Thoracic aorta (tissue), 2 donors: ENCODE measurements at regions not wholly inside any gene's neighbourhood (a gene's known extent, or its start where the extent isn't known, plus 50 kb on each side); places are given as distances from the start of the nearest gene placed in this dataset.
"Not testable (repeated sequence)": the region's sequence is repeated elsewhere in the genome, so short reads cannot be mapped to it uniquely, and the experiment has no call there.

Experiments used
- ATAC-seq: fragments of 150-250 bp; one replicate; pipeline ENCODE4 v1.8.0; 2017; ENCODE audit warnings: low read depth; ENCODE audit not compliant: insufficient number of reproducible peaks, low FRiP score
- DNase-seq: peaks from one replicate; pipeline ENCODE4 v3.0.0-alpha.2; 2020; ENCODE audit warnings: low spot score
- H3K27ac ChIP-seq, 2 donors: fragments of 200-600 bp; sonication (generic); 1 replicate in 1 of 2; 2 replicates in 1 of 2; pipeline ENCODE4 v1.5.1; 2016; ENCODE audit warnings: mild to moderate bottlenecking in 2 of 2, moderate library complexity in 2 of 2
- H3K27me3 ChIP-seq: fragments of 200-600 bp; sonication (generic); replicated peaks from 2 replicates; pipeline ENCODE4 v1.6.0; 2016; ENCODE audit warnings: mild to moderate bottlenecking; ENCODE audit not compliant: insufficient read depth
- H3K36me3 ChIP-seq: fragments of 200-600 bp; sonication (generic); one replicate; pipeline ENCODE4 v1.5.1; 2016
- H3K4me1 ChIP-seq, 2 donors: fragments of 200-600 bp; sonication (generic); 1 replicate in 1 of 2; 2 replicates in 1 of 2; pipeline versions ENCODE4 v1.5.1 to v1.6.0; 2016; ENCODE audit warnings: low read depth in 2 of 2, mild to moderate bottlenecking in 1 of 2; ENCODE audit not compliant: control insufficient read depth in 1 of 2
- H3K4me3 ChIP-seq: fragments of 200-600 bp; sonication (generic); 2 replicates; pipeline ENCODE4 v1.5.1; 2016; ENCODE audit warnings: mild to moderate bottlenecking
- H3K9me3 ChIP-seq: fragments of 200-600 bp; sonication (generic); 2 replicates; pipeline ENCODE4 v1.5.1; 2016
- CTCF ChIP-seq: fragments of 200-600 bp; sonication (generic); IDR thresholded peaks from one replicate; pipeline ENCODE4 v1.5.1; 2019; ENCODE audit warnings: antibody characterized with exemption

GRCh38 chr1:229907884-229908638 lies 159.0 kb upstream of the GALNT2 start:
- no peak for ATAC-seq
- H3K27ac ChIP-seq = no peak overlapping the region
- no peak for DNase-seq
- H3K36me3 ChIP-seq = no peaks in the 10 kb centered on the region
- no peaks in the 10 kb centered on the region for H3K4me1 ChIP-seq
- no peaks in the 10 kb centered on the region for H3K9me3 ChIP-seq
- no peaks in the 10 kb centered on the region for H3K27me3 ChIP-seq
- H3K4me3 ChIP-seq = no peak overlapping the region
- TF ChIP-seq CTCF = no peak

- no peaks in the 10 kb centered on the region for H3K36me3 ChIP-seq
- no peaks in the 10 kb centered on the region for H3K9me3 ChIP-seq
- H3K4me1 ChIP-seq = no peaks in the 10 kb centered on the region
- no peaks in the 10 kb centered on the region for H3K27me3 ChIP-seq
- ATAC-seq (no peak), DNase-seq (no peak)
- no peak overlapping the region for H3K27ac ChIP-seq
- no peak overlapping the region for H3K4me3 ChIP-seq
- no peak for TF ChIP-seq CTCF
These were observed 158.3 kb upstream of the GALNT2 start for GRCh38 chr1:229908689-229909088.

GRCh38 chr1:229913489-229913888 lies 153.5 kb upstream of the GALNT2 start:
- no peaks in the 10 kb centered on the region for H3K27me3 ChIP-seq
- H3K36me3 ChIP-seq = no peaks in the 10 kb centered on the region
- H3K4me1 ChIP-seq = no peaks in the 10 kb centered on the region
- TF ChIP-seq CTCF = no peak
- DNase-seq = no peak
- H3K27ac ChIP-seq = no peak overlapping the region
- ATAC-seq = no peak
- H3K4me3 ChIP-seq = no peak overlapping the region
- no peaks in the 10 kb centered on the region for H3K9me3 ChIP-seq

GRCh38 chr1:229919488-229919887 lies 147.6 kb upstream of the GALNT2 start:
- H3K27ac ChIP-seq, H3K9me3 ChIP-seq, DNase-seq, H3K36me3 ChIP-seq, H3K4me3 ChIP-seq, ATAC-seq, H3K27me3 ChIP-seq, H3K4me1 ChIP-seq: not testable (repeated sequence)

GRCh38 chr1:229920683-229921082 lies 146.4 kb upstream of the GALNT2 start:
- H3K36me3 ChIP-seq = no peaks in the 10 kb centered on the region
- no peak overlapping the region for H3K27ac ChIP-seq
- DNase-seq (no peak), ATAC-seq (no peak)
- no peak for TF ChIP-seq CTCF
- H3K9me3 ChIP-seq = no peaks in the 10 kb centered on the region
- H3K4me1 ChIP-seq = no peaks in the 10 kb centered on the region
- H3K4me3 ChIP-seq = no peak overlapping the region
- H3K27me3 ChIP-seq = no peaks in the 10 kb centered on the region

- H3K27ac ChIP-seq = no peak overlapping the region
- no peak for DNase-seq
- no peaks in the 10 kb centered on the region for H3K9me3 ChIP-seq
- ATAC-seq = no peak
- H3K4me3 ChIP-seq = no peak overlapping the region
- no peaks in the 10 kb centered on the region for H3K36me3 ChIP-seq
- H3K27me3 ChIP-seq = no peaks in the 10 kb centered on the region
- H3K4me1 ChIP-seq = no peaks in the 10 kb centered on the region
- TF ChIP-seq CTCF = no peak
These were observed 144.8 kb upstream of the GALNT2 start for GRCh38 chr1:229922249-229922648.
